Endothelial cell of umbilical vein (primary cell): ENCODE measurements at regions not wholly inside any gene's neighbourhood (a gene's known extent, or its start where the extent isn't known, plus 50 kb on each side); places are given as distances from the start of the nearest gene placed in this dataset.

Experiments used
- BruUV-seq: library from RNA; stranded (reverse); fragments of 400-500 nt; replicated peaks from 2 replicates; lab custom pipeline; 2021; lab: Mats Ljungman, UMichigan
- CTCF ChIA-PET: fragments of 300-600, 350-600 bp; sonication (Branson Sonifier 250); formaldehyde crosslinking; loops from one replicate; lab custom pipeline; 2021; ENCODE audit warnings: antibody characterized with exemption, inconsistent platforms; lab: Charles Lee
- POLR2A ChIA-PET: fragments of 300-600, 350-600 bp; sonication (Branson Sonifier 250); formaldehyde crosslinking; loops from one replicate; lab custom pipeline; 2021; ENCODE audit warnings: antibody characterized with exemption, inconsistent platforms; lab: Charles Lee
- DNase-seq: peaks from one replicate; pipeline ENCODE4 v3.0.0-alpha.2; 2011; ENCODE audit warnings: low read depth, low spot score
- FAIRE-seq: peaks from 2 replicates; lab custom pipeline; 2011; peaks lifted over from hg19 to GRCh38; lab: Jason Lieb, UNC
- H2AFZ ChIP-seq: 2 replicates; pipeline ENCODE4 v1.6.0; 2012; ENCODE audit warnings: low read depth, low read length, control low read depth, inconsistent platforms
- H3K27ac ChIP-seq: 2 replicates; pipeline ENCODE4 v1.5.1; 2011; ENCODE audit warnings: low read depth, mild to moderate bottlenecking, control low read depth, low read length, moderate library complexity; ENCODE audit not compliant: insufficient read depth
- H3K27me3 ChIP-seq, 2 experiments: 2 replicates each; pipeline versions ENCODE4 v1.6.0 to v1.6.1; 2011; ENCODE audit warnings: low read length in 2 of 2, mixed read lengths in 1 of 2; ENCODE audit not compliant: control insufficient read depth in 2 of 2, insufficient read depth in 2 of 2
- H3K36me3 ChIP-seq, 2 experiments: 2 replicates in 1 of 2; 3 replicates in 1 of 2; pipeline ENCODE4 v1.5.1; 2011; ENCODE audit warnings: low read length in 2 of 2, mild to moderate bottlenecking in 1 of 2, moderate library complexity in 1 of 2; ENCODE audit not compliant: control insufficient read depth in 2 of 2, insufficient read depth in 2 of 2; ENCODE audit errors: extremely low read depth in 1 of 2
- H3K4me1 ChIP-seq: 3 replicates; pipeline ENCODE4 v1.5.1; 2011; ENCODE audit warnings: mild to moderate bottlenecking, low read length; ENCODE audit not compliant: control insufficient read depth, insufficient read depth; ENCODE audit errors: extremely low read depth
- H3K4me2 ChIP-seq: 2 replicates; pipeline ENCODE4 v1.6.1; 2011; ENCODE audit warnings: low read length, control low read depth, mixed read lengths; ENCODE audit not compliant: insufficient read depth
- H3K4me3 ChIP-seq, 3 experiments: fragments of 200-600 bp in 1 of 3; sonication (generic), shearing (Covaris generic) in 1 of 3; replicated peaks in 1 of 3; 2 replicates each; pipeline ENCODE4 v1.5.1; 2011 to 2016; ENCODE audit warnings: control low read depth in 3 of 3, low read length in 3 of 3, mild to moderate bottlenecking in 2 of 3, inconsistent platforms in 1 of 3, low read depth in 1 of 3, moderate library complexity in 1 of 3; ENCODE audit not compliant: insufficient read depth in 1 of 3
- H3K79me2 ChIP-seq: 2 replicates; pipeline ENCODE4 v1.6.0; 2012; ENCODE audit warnings: low read length, inconsistent platforms; ENCODE audit not compliant: control insufficient read depth, insufficient read depth
- H3K9ac ChIP-seq: replicated peaks from 2 replicates; pipeline ENCODE3; 2011; ENCODE audit warnings: low read length, control low read depth; ENCODE audit not compliant: insufficient read depth; ENCODE audit errors: extremely low read depth
- H3K9me1 ChIP-seq: replicated peaks from 3 replicates; pipeline ENCODE4 v1.6.0; 2011; ENCODE audit warnings: mild to moderate bottlenecking, low read length; ENCODE audit not compliant: control insufficient read depth, insufficient read depth; ENCODE audit errors: extremely low read depth
- H3K9me3 ChIP-seq: replicated peaks from 2 replicates; pipeline ENCODE4 v1.5.1; 2012; ENCODE audit warnings: low read length, inconsistent platforms; ENCODE audit not compliant: control insufficient read depth, insufficient read depth
- H4K20me1 ChIP-seq: replicated peaks from 2 replicates; pipeline ENCODE3; 2011; ENCODE audit warnings: mild to moderate bottlenecking, low read length; ENCODE audit not compliant: control insufficient read depth, insufficient read depth; ENCODE audit errors: extremely low read depth
- EZH2 ChIP-seq: IDR thresholded peaks from 2 replicates; pipeline ENCODE4 v1.6.1; 2012; ENCODE audit warnings: borderline replicate concordance, low read depth, mild to moderate bottlenecking, moderate library complexity, low read length, inconsistent platforms; ENCODE audit not compliant: severe bottlenecking
- FOS ChIP-seq: IDR thresholded peaks from 2 replicates; pipeline ENCODE4 v1.6.1; 2011; ENCODE audit warnings: mild to moderate bottlenecking, low read length, moderate library complexity, borderline replicate concordance; ENCODE audit not compliant: insufficient read depth
- GATA2 ChIP-seq: IDR thresholded peaks from 2 replicates; pipeline ENCODE4 v1.7.0; 2011; ENCODE audit warnings: low read depth, mild to moderate bottlenecking, moderate library complexity, mixed read lengths, low read length; ENCODE audit not compliant: insufficient read length, insufficient read depth
- JUN ChIP-seq: IDR thresholded peaks from 2 replicates; pipeline ENCODE4 v1.6.1; 2011; ENCODE audit warnings: borderline replicate concordance, low read depth; ENCODE audit not compliant: insufficient read length, insufficient read depth
- MYC ChIP-seq: IDR thresholded peaks from one replicate; pipeline ENCODE4 v1.6.1; 2011; ENCODE audit warnings: mild to moderate bottlenecking, low read depth, low read length
- POLR2A ChIP-seq: IDR thresholded peaks from 2 replicates; pipeline ENCODE4 v1.6.1; 2012; ENCODE audit warnings: low read depth, mild to moderate bottlenecking, control low read depth, low read length
- POLR2AphosphoS5 ChIP-seq: IDR thresholded peaks from 2 replicates; pipeline ENCODE4 v1.6.1; 2012; ENCODE audit warnings: low read depth, mild to moderate bottlenecking, control low read depth, low read length, moderate library complexity; ENCODE audit not compliant: insufficient read depth
- dilution Hi-C: fragments of 300-500 bp; cut with MboI; formaldehyde crosslinking; loops from one replicate; pipeline ENCODE4 v1.15.0; 2019; ENCODE audit warnings: low sequenced_read_pairs; ENCODE audit not compliant: extremely low pct_ligation_motif_present
- intact Hi-C: fragments of 100-400 bp; cut with micrococcal nuclease; formaldehyde crosslinking; loops from one replicate; pipeline ENCODE4 v1.10.0; 2022
- TF ChIP-seq, protein P1 (sequence below): IDR thresholded peaks from 2 replicates; pipeline ENCODE4 v1.6.1; 2011; ENCODE audit not compliant: insufficient read depth, insufficient read length

DNA sequence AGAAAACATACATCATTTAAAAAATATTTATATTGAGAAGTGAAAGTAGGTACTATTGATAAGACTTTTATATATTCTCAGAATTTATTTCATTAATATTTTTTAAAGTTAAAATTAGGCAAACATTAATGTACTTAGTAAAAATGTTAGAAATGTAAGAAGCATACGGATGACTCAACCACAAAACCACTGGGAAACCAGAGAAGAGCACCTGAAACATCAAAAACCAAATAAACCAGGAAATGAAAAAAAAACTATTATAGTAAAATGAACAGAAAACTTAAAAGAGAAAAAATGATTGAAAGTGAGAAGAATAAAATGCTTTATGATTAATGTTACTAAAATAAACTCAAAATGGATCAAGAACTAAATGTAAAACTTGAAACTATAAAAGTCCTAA, 233.2 kb upstream of the DAB2 start:
- TF ChIP-seq GATA2 (no peak), MYC (no peak), FOS (no peak), POLR2AphosphoS5 (no peak), EZH2 (no peak)
- dilution Hi-C loops: no loop called here
- H3K79me2 ChIP-seq: no peaks in the 10 kb centered on the region
- no peak overlapping the region for H3K9ac ChIP-seq
- H3K4me2 ChIP-seq: no peak overlapping the region
- no peaks in the 10 kb centered on the region for H3K36me3 ChIP-seq
- no peak overlapping the region for H3K4me3 ChIP-seq
- no peak overlapping the region for H3K27ac ChIP-seq
- DNase-seq: no peak
- ChIA-PET CTCF (no interaction called here), POLR2A (no interaction called here)
- H3K27me3 ChIP-seq: no peaks in the 10 kb centered on the region
- no TSS peak for BruUV-seq
- H3K9me3 ChIP-seq: no peaks in the 10 kb centered on the region
- no peaks in the 10 kb centered on the region for H3K9me1 ChIP-seq
- H4K20me1 ChIP-seq: no peaks in the 10 kb centered on the region
- FAIRE-seq: no peak
- peaks cover 11% of the 10 kb centered on the region for H3K4me1 ChIP-seq
- H2AFZ ChIP-seq: no peak overlapping the region
- intact Hi-C loops: no loop called here

DNA sequence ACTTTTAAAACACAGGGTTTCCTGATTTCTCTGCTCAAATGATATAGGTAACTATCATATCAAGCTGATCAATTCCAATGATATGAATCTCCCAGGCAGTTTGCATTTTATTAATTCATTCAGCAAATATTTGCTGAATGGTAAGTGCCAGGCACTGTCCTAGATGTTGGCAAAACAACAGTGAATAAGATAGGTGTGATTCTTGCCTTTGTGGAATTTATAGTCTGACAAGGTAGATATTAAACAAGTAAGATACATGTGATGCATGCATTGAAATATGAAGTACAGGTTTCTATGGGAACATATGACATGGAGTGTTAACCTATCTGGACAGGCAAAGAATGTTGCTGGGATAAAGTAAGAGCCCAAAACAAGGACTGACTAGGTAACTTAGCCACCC, 231.8 kb upstream of the DAB2 start:
- dilution Hi-C loops: no loop called here
- BruUV-seq: no TSS peak
- DNase-seq: no peak
- intact Hi-C loops: no loop called here
- TF ChIP-seq, protein P1, sequence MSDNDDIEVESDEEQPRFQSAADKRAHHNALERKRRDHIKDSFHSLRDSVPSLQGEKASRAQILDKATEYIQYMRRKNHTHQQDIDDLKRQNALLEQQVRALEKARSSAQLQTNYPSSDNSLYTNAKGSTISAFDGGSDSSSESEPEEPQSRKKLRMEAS: no peak
- TF ChIP-seq EZH2 (no peak), GATA2 (no peak), POLR2AphosphoS5 (no peak), JUN (no peak), MYC (no peak), FOS (no peak), POLR2A (no peak)
- Histone ChIP-seq H3K9me1 (no peaks in the 10 kb centered on the region), H3K27ac (no peak overlapping the region), H3K9ac (no peak overlapping the region), H3K27me3 (no peaks in the 10 kb centered on the region), H3K4me1 (peaks cover 8% of the 10 kb centered on the region), H3K4me2 (no peak overlapping the region), H4K20me1 (no peaks in the 10 kb centered on the region), H3K9me3 (no peaks in the 10 kb centered on the region), H3K4me3 (no peak overlapping the region), H2AFZ (no peak overlapping the region), H3K36me3 (no peaks in the 10 kb centered on the region), H3K79me2 (no peaks in the 10 kb centered on the region)
- FAIRE-seq: no peak
- ChIA-PET POLR2A (no interaction called here), CTCF (no interaction called here)
